ENCODE measurements at regions not wholly inside any gene's neighbourhood (a gene's known extent, or its start where the extent isn't known, plus 50 kb on each side); places are given as distances from the start of the nearest gene placed in this dataset.

GRCh38 chr6:143579703-143580102 is 68.2 kb upstream of the FUCA2 start:
- Histone ChIP-seq H2AFZ (ENCODE audit: low read length, unreplicated experiment) (no peak overlapping the region), H3K27me3 (ENCODE audit: insufficient read depth, low read length) (no peaks in the 10 kb centered on the region), H3K27ac (ENCODE audit: low read depth, low read length) (peak overlapping the region; percentile 58), H3K4me3 (ENCODE audit: low read depth, low read length) (no peak overlapping the region), H3K4me1 (ENCODE audit: control insufficient read depth, insufficient read depth, low read length, unreplicated experiment) (peaks cover 3% of the 10 kb centered on the region), H3K36me3 (ENCODE audit: insufficient read depth, low read length) (no peaks in the 10 kb centered on the region), H3K79me2 (ENCODE audit: control insufficient read depth, insufficient read depth, low read length, unreplicated experiment) (no peaks in the 10 kb centered on the region)

GRCh38 chr6:143578054-143578453 is 66.5 kb upstream of the FUCA2 start:
- peaks cover 3% of the 10 kb centered on the region for H3K4me1 ChIP-seq (ENCODE audit: control insufficient read depth, insufficient read depth, low read length, unreplicated experiment)
- H3K36me3 ChIP-seq (ENCODE audit: insufficient read depth, low read length), result no peaks in the 10 kb centered on the region
- no peak overlapping the region for H2AFZ ChIP-seq (ENCODE audit: low read length, unreplicated experiment)
- H3K79me2 ChIP-seq (ENCODE audit: control insufficient read depth, insufficient read depth, low read length, unreplicated experiment), result no peaks in the 10 kb centered on the region
- no peaks in the 10 kb centered on the region for H3K27me3 ChIP-seq (ENCODE audit: insufficient read depth, low read length)
- H3K27ac ChIP-seq (ENCODE audit: low read depth, low read length), result no peak overlapping the region
- H3K4me3 ChIP-seq (ENCODE audit: low read depth, low read length), result no peak overlapping the region

GRCh38 chr6:143575901-143576426 is 64.4 kb upstream of the FUCA2 start:
- H3K4me1 ChIP-seq (ENCODE audit: control insufficient read depth, insufficient read depth, low read length, unreplicated experiment), result peaks cover 3% of the 10 kb centered on the region
- H3K36me3 ChIP-seq (ENCODE audit: insufficient read depth, low read length), result no peaks in the 10 kb centered on the region
- H3K27ac ChIP-seq (ENCODE audit: low read depth, low read length), result no peak overlapping the region
- no peaks in the 10 kb centered on the region for H3K27me3 ChIP-seq (ENCODE audit: insufficient read depth, low read length)
- no peak overlapping the region for H2AFZ ChIP-seq (ENCODE audit: low read length, unreplicated experiment)
- H3K79me2 ChIP-seq (ENCODE audit: control insufficient read depth, insufficient read depth, low read length, unreplicated experiment), result no peaks in the 10 kb centered on the region
- H3K4me3 ChIP-seq (ENCODE audit: low read depth, low read length), result no peak overlapping the region

- peak overlapping the region; percentile 86 for H2AFZ ChIP-seq (ENCODE audit: low read length, unreplicated experiment)
- peak overlapping the region; percentile 63 for H3K4me3 ChIP-seq (ENCODE audit: low read depth, low read length)
- H3K79me2 ChIP-seq (ENCODE audit: control insufficient read depth, insufficient read depth, low read length, unreplicated experiment), result no peaks in the 10 kb centered on the region
- H3K36me3 ChIP-seq (ENCODE audit: insufficient read depth, low read length), result no peaks in the 10 kb centered on the region
- no peaks in the 10 kb centered on the region for H3K27me3 ChIP-seq (ENCODE audit: insufficient read depth, low read length)
- H3K4me1 ChIP-seq (ENCODE audit: control insufficient read depth, insufficient read depth, low read length, unreplicated experiment), result peaks cover 3% of the 10 kb centered on the region
- H3K27ac ChIP-seq (ENCODE audit: low read depth, low read length), result no peak overlapping the region
These were observed 63.9 kb upstream of the FUCA2 start for GRCh38 chr6:143575440-143575839.

- no peaks in the 10 kb centered on the region for H3K36me3 ChIP-seq (ENCODE audit: insufficient read depth, low read length)
- no peak overlapping the region for H3K27ac ChIP-seq (ENCODE audit: low read depth, low read length)
- no peaks in the 10 kb centered on the region for H3K27me3 ChIP-seq (ENCODE audit: insufficient read depth, low read length)
- no peak overlapping the region for H3K4me3 ChIP-seq (ENCODE audit: low read depth, low read length)
- H3K4me1 ChIP-seq (ENCODE audit: control insufficient read depth, insufficient read depth, low read length, unreplicated experiment), result no peaks in the 10 kb centered on the region
- no peaks in the 10 kb centered on the region for H3K79me2 ChIP-seq (ENCODE audit: control insufficient read depth, insufficient read depth, low read length, unreplicated experiment)
- H2AFZ ChIP-seq (ENCODE audit: low read length, unreplicated experiment), result no peak overlapping the region
These were observed 58.8 kb upstream of the FUCA2 start for GRCh38 chr6:143570147-143570853.

- no peak overlapping the region for H2AFZ ChIP-seq (ENCODE audit: low read length, unreplicated experiment)
- H3K36me3 ChIP-seq (ENCODE audit: insufficient read depth, low read length), result no peaks in the 10 kb centered on the region
- H3K4me3 ChIP-seq (ENCODE audit: low read depth, low read length), result no peak overlapping the region
- H3K4me1 ChIP-seq (ENCODE audit: control insufficient read depth, insufficient read depth, low read length, unreplicated experiment), result no peaks in the 10 kb centered on the region
- H3K79me2 ChIP-seq (ENCODE audit: control insufficient read depth, insufficient read depth, low read length, unreplicated experiment), result no peaks in the 10 kb centered on the region
- no peak overlapping the region for H3K27ac ChIP-seq (ENCODE audit: low read depth, low read length)
- no peaks in the 10 kb centered on the region for H3K27me3 ChIP-seq (ENCODE audit: insufficient read depth, low read length)
These were observed 57.5 kb upstream of the FUCA2 start for GRCh38 chr6:143569040-143569439.

- no peaks in the 10 kb centered on the region for H3K4me1 ChIP-seq (ENCODE audit: control insufficient read depth, insufficient read depth, low read length, unreplicated experiment)
- no peaks in the 10 kb centered on the region for H3K79me2 ChIP-seq (ENCODE audit: control insufficient read depth, insufficient read depth, low read length, unreplicated experiment)
- H2AFZ ChIP-seq (ENCODE audit: low read length, unreplicated experiment), result no peak overlapping the region
- no peaks in the 10 kb centered on the region for H3K27me3 ChIP-seq (ENCODE audit: insufficient read depth, low read length)
- H3K4me3 ChIP-seq (ENCODE audit: low read depth, low read length), result no peak overlapping the region
- H3K36me3 ChIP-seq (ENCODE audit: insufficient read depth, low read length), result no peaks in the 10 kb centered on the region
- H3K27ac ChIP-seq (ENCODE audit: low read depth, low read length), result no peak overlapping the region
These were observed 53.0 kb upstream of the FUCA2 start for GRCh38 chr6:143564484-143565017.

GRCh38 chr6:143562143-143562542 is 50.6 kb upstream of the FUCA2 start:
- Histone ChIP-seq H3K4me3 (ENCODE audit: low read depth, low read length) (no peak overlapping the region), H2AFZ (ENCODE audit: low read length, unreplicated experiment) (no peak overlapping the region), H3K36me3 (ENCODE audit: insufficient read depth, low read length) (no peaks in the 10 kb centered on the region), H3K4me1 (ENCODE audit: control insufficient read depth, insufficient read depth, low read length, unreplicated experiment) (no peaks in the 10 kb centered on the region), H3K27ac (ENCODE audit: low read depth, low read length) (no peak overlapping the region), H3K27me3 (ENCODE audit: insufficient read depth, low read length) (no peaks in the 10 kb centered on the region), H3K79me2 (ENCODE audit: control insufficient read depth, insufficient read depth, low read length, unreplicated experiment) (no peaks in the 10 kb centered on the region)

Data from ACC112 (cell line).